HG02763 (cell line): ENCODE measurements at regions not wholly inside any gene's neighbourhood (a gene's known extent, or its start where the extent isn't known, plus 50 kb on each side); places are given as distances from the start of the nearest gene placed in this dataset.

Experiments
- ATAC-seq: cut with Tn5 transposase; IDR thresholded peaks from one replicate; pipeline ENCODE4 v1.9.1; 2021; ENCODE audit warnings: mild to moderate bottlenecking, moderate library complexity; ENCODE audit not compliant: unreplicated experiment

DNA sequence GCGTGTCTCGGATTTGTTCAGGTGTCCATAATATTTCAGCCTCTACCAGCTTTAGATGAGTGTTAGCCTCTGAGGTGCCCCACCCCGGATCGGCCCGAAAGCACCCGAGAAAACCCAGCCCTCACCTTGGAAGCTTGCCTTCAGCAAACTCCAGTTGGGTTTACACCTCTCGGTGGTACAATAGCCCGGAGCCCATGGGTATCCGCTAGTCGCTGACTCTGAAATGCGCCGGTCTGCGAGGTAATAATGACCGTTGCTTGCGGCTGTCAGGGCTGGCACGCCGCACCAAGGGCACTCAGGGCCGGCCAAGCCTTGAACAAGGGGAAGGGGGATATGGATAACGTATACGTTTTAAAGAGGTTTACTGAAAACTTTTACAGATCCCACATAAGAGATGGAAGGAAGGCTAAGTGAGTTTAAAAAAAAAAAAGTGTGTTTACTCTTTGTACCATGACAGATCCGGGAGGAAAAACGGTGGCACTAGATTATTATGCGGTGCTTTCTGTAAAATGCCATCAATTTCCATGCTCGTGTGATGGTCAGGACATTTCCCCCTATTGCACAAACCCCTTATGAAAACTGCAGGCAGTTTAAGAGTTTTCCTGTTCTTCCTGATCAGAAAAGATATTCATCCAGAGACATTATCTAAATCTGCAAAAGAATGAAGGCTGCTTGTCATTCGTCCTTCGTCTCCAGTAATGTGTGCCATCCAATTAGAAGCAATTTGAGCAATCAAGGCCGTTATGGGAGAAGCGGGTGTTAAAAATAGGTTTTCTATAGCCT lies 124.2 kb downstream of the TMEM161B start:
- no peak for ATAC-seq

DNA sequence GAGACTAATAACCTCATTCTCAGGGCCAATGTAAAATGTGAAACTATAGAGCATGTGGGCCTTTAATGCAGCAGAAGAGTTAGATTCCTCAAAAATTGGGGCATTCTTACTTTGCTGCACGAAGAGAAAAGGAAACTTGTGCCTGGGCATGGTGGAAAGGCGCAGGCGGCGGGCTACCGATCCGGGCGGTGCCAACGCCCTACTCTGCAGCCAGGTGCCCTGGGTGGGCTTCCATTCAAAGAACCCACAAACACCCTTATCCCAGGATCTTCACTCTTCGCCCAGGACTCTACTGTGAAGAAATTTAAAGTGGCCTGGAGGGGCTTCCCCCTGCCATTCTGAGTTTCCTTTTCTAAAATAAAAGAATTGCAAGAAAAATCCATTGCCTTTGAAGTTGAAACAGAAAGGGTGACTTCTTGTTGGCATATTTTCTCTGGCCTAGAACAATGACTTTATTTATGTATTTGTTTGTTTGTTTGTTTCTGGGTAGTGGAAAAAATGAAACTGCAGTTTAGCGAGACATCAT lies 124.9 kb downstream of the TMEM161B start:
- ATAC-seq, result no peak

DNA sequence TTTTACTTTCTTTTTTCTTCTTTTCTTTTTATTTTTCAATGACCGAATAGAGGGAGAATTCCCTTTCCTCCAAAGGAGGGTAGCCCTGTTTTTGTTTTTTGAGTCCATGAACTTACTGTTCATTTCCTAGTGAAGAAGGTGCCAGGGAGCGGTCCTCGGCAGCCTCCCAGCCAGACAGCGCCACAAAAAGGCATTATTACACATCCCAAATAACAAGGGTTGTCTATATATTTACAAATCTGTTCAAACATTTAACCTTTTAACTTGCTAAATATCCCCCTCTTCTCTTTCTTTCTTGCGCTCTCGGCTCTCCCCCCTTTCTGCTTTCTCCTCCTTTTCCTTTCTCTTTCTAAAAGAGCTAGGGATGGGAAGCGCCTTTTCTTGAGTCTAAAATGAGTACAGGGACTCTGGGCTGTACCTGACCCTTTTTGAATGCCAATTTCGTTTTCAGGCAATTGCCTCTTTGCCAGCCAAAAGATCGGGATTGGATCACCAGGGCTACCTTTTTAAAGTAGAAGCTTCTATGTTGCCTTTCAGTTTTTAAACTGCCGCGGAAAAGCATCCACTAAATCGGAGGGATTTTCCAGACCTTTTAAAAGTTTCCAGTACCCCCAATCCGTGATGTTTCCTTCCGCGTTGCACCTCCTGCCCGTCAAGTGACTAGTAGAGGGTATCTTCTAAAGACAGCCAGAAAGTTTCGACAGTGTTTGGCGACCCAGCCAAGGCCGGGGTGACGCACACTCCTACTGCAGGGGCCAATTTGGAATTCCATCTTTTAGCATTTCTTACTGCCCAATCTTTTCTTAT lies 125.6 kb downstream of the TMEM161B start:
- no peak for ATAC-seq

GRCh38 chr5:88142636-88142885 lies 126.1 kb downstream of the TMEM161B start:
- no peak for ATAC-seq

DNA sequence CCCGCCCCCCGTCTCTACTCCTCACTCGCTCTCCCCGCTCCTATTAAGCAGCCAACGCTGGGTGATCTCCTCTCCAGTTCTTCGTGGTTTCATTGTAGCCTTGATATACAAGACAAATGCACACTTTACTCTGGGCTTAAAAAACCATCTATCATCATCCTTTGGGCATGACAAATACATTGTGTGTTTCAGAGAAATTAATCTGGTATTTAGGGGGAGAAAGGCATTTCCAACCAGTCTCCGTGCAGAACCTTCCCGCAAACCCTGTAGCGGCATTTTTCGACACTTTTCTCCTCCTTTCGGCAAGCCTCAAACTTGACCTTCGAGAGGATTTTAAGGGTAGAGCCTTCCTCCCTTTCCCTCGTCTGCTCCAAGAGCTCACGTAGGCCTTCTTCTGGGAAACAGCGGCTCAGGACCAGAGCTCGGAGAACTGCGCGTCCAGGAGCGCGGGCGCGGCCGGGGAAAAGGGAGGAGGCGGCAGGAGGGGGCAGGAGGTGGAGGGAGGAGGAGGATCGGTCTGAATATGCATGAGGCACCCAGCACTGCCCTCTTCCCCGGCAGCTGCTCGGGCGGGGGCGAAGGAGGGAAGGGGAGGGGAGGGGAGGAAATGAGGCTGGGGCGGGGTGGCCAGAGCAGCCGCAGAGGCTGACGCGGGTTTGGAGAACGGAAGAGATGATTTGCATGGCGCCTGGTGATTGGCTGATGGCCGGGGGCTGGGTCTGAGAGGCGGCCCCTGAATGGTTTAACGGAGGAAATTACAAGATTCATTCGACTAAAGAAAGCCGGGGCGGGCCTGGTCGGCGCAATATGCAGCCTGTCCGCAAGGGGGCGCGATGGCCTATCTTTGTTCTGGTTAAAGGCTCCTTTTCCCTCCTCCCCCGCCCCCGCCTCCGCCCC lies 127.5 kb downstream of the TMEM161B start:
- peak; percentile 84 for ATAC-seq

DNA sequence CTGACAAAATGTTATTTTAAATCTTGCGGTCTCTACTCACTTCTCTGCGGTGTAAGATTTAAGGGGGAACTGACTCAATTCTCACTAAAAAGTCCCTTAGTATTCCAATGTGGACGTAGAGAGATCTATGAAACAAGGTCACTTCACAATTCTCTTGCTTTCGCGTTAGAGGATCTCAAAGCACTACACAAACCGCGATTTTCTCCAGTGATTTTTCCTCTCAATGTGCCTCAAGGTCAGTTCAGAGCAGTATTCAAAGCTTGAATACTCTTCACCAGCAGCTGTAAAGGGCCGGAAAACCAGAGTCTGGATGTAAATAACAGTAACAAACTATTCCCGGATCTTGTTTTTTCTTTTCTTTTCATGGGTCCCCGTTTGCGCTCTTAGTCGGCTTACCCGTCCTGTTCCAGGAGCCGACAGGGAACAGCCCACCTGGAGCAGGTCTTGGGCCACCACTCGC lies 128.2 kb downstream of the TMEM161B start:
- ATAC-seq, result no peak

- no peak for ATAC-seq
Observed at GRCh38 chr5:88130211-88130815, 138.3 kb downstream of the TMEM161B start.

DNA sequence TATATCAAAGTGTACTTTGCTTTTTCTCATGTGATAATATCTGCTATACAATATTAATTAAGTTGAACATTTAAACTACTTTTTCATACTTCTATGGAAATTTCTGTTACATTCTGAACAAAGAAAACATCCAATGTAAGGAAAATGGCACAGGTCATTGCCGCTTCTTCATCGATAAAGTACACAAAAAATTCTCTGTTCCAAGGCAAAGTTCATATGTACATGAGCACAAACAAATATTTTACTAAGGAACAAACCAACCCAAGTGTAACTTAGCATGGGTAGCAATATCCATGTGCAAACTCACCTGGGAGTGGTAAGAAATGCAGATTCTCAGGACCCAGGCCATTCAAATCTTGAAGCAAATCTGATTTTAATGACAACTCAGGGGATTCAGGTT lies 139.8 kb downstream of the TMEM161B start:
- no peak for ATAC-seq

DNA sequence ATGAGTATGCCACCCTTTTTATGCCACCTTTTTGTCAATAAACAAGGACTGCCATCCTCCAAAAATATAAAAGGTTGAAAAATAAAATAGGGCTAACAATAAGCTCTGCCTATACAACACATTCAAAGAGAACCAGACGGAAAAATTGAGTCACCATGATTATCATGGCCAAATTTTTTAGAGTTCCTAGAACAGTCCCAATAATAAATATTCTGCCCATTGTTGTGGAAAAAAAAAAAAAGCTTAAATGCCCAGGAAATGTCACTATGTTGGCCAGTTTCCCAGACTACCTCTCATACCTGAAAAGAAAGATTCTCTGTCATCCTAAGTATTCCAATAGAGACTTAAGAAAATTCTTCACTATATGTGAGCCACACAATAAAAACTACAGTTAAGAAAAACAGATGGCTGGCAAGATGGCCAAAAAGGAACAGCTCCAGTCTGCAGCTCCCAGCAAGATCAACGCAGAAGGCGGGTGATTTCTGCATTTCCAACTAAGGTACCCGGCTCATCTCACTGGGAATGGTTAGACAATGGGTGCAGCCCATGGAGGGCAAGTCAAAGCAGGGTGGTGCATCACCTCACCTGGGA lies 149.0 kb downstream of the TMEM161B start:
- ATAC-seq, result no peak

GRCh38 chr5:88118179-88118578 lies 150.5 kb downstream of the TMEM161B start:
- ATAC-seq, result no peak

- no peak for ATAC-seq
Observed at GRCh38 chr5:88117546-88117945, 151.1 kb downstream of the TMEM161B start.

DNA sequence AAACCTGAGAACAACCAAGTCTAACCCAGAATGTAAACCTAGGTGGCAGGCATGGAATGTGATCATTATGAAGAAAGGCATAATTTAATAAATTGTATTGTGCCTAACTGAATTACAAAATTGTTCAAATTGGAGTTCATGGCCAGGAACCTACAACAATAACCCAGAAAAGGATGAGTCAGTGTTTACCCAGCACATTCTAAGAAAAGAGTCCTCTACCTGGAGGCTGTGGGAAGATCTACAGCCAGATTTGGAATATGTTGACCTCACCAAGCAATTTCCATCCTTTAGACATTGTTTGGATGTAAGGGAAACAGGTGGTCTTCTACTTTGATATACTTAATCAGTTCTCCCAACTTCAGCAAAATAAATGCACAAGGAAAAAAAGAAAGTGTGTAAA lies 152.2 kb downstream of the TMEM161B start:
- ATAC-seq, result no peak

DNA sequence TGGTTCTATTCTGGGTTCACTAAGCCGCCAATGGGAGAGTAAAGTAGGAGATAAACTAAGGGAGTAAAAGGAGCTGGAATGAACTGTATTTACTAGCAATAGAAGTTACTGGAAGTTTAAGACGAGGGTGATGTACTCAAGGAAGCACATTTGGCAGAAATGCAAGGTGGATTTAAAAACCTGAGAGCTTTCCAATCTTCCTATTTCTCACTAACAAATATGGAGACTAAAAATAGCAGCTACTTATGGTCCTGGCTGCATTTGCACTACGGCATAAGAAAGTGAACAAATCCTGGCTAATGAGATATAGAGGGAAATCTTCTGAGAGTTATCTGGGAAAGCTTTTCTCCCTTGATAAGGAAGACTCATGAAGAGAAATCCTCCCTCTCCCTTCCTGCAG lies 153.4 kb downstream of the TMEM161B start:
- no peak for ATAC-seq

DNA sequence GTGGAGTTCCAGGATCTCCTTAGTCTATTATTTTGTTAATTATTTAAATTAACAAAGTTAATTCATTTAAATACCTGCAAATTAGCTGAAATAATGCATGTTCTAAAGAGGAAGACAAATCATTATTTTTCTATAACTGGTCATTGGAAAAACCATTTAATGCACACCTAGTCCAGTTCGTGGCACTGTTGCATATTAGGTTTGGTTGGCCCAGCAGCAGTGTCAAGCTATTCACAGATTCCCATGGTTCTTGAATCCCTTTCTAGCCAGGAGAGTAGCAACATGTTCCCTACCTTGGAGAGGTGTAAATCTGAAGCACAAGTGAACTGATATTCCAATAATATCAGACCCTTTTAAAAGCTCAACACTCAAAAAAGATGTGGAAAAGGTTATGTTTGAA lies 155.2 kb downstream of the TMEM161B start:
- ATAC-seq, result no peak

- ATAC-seq, result no peak
Observed at GRCh38 chr5:88109818-88110217, 158.8 kb downstream of the TMEM161B start.

GRCh38 chr5:88108490-88109279 lies 160.0 kb downstream of the TMEM161B start:
- ATAC-seq, result no peak

DNA sequence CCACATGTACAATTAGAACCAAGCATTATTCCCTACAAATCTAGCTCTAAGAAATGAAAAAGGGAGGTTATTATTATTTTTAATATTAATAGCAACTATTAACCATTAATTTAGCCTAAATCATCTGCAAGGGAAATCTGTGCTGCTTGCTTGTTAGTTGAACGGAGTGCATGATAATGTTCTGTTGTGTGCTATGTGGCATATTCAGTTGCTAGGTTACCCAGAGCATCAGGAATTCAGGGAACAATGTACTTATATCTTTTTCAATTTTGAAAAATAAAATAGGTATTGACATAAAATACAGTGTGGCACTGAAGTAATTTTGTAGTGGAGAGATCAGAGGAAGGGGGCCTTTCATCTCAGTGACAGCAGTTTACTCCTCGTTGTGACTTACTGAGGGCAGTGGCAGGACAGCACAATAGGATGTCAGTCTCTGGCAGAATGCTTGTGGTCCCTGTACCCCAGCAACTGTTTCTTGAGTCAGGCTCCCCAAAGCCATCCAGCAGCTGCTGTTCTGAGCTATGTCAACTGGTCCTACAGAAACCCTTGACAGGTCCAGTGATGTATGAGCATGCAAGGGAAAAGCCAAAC lies 173.6 kb downstream of the TMEM161B start:
- no peak for ATAC-seq

- no peak for ATAC-seq
Observed at GRCh38 chr5:88094403-88094802, 174.2 kb downstream of the TMEM161B start.

- ATAC-seq, result no peak
Observed at GRCh38 chr5:88093765-88094164, 174.9 kb downstream of the TMEM161B start.
